ENCODE measurements at regions not wholly inside any gene's neighbourhood (a gene's known extent, or its start where the extent isn't known, plus 50 kb on each side); places are given as distances from the start of the nearest gene placed in this dataset.

GRCh38 chr18:78477840-78478239, 501.8 kb upstream of the SALL3 start:
- DNase-seq, result no peak
- TF ChIP-seq, protein P1, sequence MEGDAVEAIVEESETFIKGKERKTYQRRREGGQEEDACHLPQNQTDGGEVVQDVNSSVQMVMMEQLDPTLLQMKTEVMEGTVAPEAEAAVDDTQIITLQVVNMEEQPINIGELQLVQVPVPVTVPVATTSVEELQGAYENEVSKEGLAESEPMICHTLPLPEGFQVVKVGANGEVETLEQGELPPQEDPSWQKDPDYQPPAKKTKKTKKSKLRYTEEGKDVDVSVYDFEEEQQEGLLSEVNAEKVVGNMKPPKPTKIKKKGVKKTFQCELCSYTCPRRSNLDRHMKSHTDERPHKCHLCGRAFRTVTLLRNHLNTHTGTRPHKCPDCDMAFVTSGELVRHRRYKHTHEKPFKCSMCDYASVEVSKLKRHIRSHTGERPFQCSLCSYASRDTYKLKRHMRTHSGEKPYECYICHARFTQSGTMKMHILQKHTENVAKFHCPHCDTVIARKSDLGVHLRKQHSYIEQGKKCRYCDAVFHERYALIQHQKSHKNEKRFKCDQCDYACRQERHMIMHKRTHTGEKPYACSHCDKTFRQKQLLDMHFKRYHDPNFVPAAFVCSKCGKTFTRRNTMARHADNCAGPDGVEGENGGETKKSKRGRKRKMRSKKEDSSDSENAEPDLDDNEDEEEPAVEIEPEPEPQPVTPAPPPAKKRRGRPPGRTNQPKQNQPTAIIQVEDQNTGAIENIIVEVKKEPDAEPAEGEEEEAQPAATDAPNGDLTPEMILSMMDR (IDR thresholded peaks at IDR 0.05; ENCODE audit: low read depth, low read length), result no peak
- no peaks in the 10 kb centered on the region for H3K27me3 ChIP-seq

DNA sequence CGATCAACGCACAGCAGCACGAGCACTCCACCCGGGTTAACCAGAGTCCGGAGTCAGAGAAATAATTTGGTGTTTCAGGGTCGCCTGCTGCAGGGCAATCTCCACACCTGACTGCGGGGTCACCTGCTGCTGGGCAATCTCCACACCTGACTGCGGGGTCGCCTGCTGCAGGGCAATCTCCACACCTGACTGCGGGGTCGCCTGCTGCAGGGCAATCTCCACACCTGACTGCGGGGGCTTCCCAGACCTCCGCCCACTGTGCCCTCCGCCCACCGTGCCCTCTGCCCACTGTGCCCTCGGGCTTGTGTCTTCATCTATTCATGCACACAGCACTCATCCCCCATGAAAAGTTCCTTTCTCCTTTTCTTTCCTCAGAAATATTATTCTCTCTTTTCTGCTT, 500.2 kb upstream of the SALL3 start:
- TF ChIP-seq, protein P1 (IDR thresholded peaks at IDR 0.05; ENCODE audit: low read depth, low read length), result no peak
- no peak overlapping the region for H3K4me3 ChIP-seq (ENCODE audit: low read depth, low read length)
- no peaks in the 10 kb centered on the region for H3K9me3 ChIP-seq
- no peaks in the 10 kb centered on the region for H3K36me3 ChIP-seq
- H3K4me1 ChIP-seq, result no peaks in the 10 kb centered on the region
- H3K27me3 ChIP-seq, result no peaks in the 10 kb centered on the region
- no peak for DNase-seq

More at GRCh38 chr18:78477840-78478239, 501.8 kb upstream of the SALL3 start:
- H3K36me3 ChIP-seq, result no peaks in the 10 kb centered on the region
- no peaks in the 10 kb centered on the region for H3K9me3 ChIP-seq
- H3K4me1 ChIP-seq, result no peaks in the 10 kb centered on the region
- no peak overlapping the region for H3K4me3 ChIP-seq (ENCODE audit: low read depth, low read length)

- DNase-seq, result no peak
- Histone ChIP-seq H3K9me3 (no peaks in the 10 kb centered on the region), H3K27me3 (no peaks in the 10 kb centered on the region), H3K4me1 (no peaks in the 10 kb centered on the region), H3K36me3 (no peaks in the 10 kb centered on the region), H3K4me3 (ENCODE audit: low read depth, low read length) (no peak overlapping the region)
- TF ChIP-seq, protein P1 (IDR thresholded peaks at IDR 0.05; ENCODE audit: low read depth, low read length), result no peak
These were observed 499.2 kb upstream of the SALL3 start for GRCh38 chr18:78480262-78481054.

DNA sequence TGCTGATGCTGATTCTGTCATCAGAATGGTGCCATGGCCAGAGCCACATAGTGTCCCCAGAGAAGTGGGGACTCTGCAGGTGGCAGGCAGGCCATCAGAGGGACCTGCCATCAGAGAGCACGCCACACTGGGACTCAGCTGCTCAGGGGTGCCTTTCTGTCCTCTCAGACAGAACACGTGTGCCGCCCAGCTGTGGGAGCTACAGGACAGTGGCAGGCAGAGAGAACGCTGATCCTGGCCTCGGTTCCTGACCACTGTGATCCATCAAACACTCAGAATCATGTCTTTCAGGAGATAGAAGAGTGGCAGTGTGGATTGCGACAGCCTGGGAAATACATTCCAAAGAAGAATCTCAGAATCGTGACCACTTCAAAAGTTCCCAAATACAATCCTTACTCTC, 497.2 kb upstream of the SALL3 start:
- no peak for DNase-seq
- Histone ChIP-seq H3K36me3 (no peaks in the 10 kb centered on the region), H3K27me3 (no peaks in the 10 kb centered on the region), H3K4me1 (no peaks in the 10 kb centered on the region), H3K4me3 (ENCODE audit: low read depth, low read length) (no peak overlapping the region), H3K9me3 (no peaks in the 10 kb centered on the region)
- TF ChIP-seq, protein P1 (IDR thresholded peaks at IDR 0.05; ENCODE audit: low read depth, low read length), result no peak

- Histone ChIP-seq H3K36me3 (no peaks in the 10 kb centered on the region), H3K9me3 (no peaks in the 10 kb centered on the region), H3K4me3 (ENCODE audit: low read depth, low read length) (no peak overlapping the region), H3K27me3 (no peaks in the 10 kb centered on the region), H3K4me1 (no peaks in the 10 kb centered on the region)
- DNase-seq, result no peak
- TF ChIP-seq, protein P1 (IDR thresholded peaks at IDR 0.05; ENCODE audit: low read depth, low read length), result no peak
These were observed 492.0 kb upstream of the SALL3 start for GRCh38 chr18:78487649-78488048.

DNA sequence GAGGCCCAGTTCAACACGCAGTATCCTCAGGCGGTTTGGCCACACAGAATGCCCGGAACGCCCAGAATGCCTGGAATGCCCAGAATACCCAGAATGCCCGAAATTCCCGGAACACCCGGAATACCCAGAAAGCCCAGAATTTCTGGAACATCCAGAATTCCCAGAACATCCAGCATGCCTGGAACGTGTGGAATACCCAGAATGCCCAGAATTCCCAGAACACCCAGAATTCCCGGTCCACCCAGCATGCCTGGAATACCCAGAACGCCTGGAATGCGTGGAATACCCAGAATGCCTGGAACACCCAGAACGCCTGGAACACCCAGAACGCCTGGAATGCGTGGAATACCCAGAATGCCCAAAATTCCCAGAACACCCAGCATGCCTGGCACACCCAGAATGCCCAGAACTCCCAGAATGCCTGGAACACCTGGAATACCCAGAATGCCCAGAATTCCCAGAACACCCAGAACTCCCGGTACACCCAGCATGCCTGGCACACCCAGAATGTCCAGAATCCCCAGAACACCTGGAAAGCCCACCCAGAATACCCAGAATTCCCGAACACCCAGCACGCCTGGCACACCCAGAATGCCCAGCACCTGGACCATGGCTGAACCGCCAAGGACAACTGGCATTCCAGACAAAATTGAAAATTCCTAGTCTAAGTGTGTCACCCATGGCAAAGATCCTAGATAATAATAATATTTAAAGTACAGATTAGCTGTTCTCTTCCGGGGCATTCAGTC, 487.4 kb upstream of the SALL3 start:
- H3K36me3 ChIP-seq, result no peaks in the 10 kb centered on the region

More for the DNA sequence above, 487.4 kb upstream of the SALL3 start:
- no peaks in the 10 kb centered on the region for H3K9me3 ChIP-seq
- DNase-seq, result no peak
- TF ChIP-seq, protein P1 (IDR thresholded peaks at IDR 0.05; ENCODE audit: low read depth, low read length), result no peak
- H3K27me3 ChIP-seq, result no peaks in the 10 kb centered on the region
- H3K4me3 ChIP-seq (ENCODE audit: low read depth, low read length), result no peak overlapping the region
- no peaks in the 10 kb centered on the region for H3K4me1 ChIP-seq

All from BE2C (cell line).